HG02571 (cell line): ENCODE measurements at regions not wholly inside any gene's neighbourhood (a gene's known extent, or its start where the extent isn't known, plus 50 kb on each side); places are given as distances from the start of the nearest gene placed in this dataset.
"Not testable (repeated sequence)": the region's sequence is repeated elsewhere in the genome, so short reads cannot be mapped to it uniquely, and the experiment has no call there.

Experiments used
- ATAC-seq: cut with Tn5 transposase; IDR thresholded peaks from one replicate; pipeline ENCODE4 v1.9.1; 2021; ENCODE audit warnings: mild to moderate bottlenecking, moderate library complexity; ENCODE audit not compliant: unreplicated experiment

GRCh38 chr6:8181160-8181881 is 79.0 kb upstream of the EEF1E1 start:
- ATAC-seq = no peak

GRCh38 chr6:8180327-8181159 is 78.2 kb upstream of the EEF1E1 start:
- no peak for ATAC-seq

- ATAC-seq = no peak
Observed at GRCh38 chr6:8177721-8178120, 75.4 kb upstream of the EEF1E1 start.

GRCh38 chr6:8175046-8175777 is 72.9 kb upstream of the EEF1E1 start:
- ATAC-seq = no peak

GRCh38 chr6:8174571-8174970 is 72.2 kb upstream of the EEF1E1 start:
- ATAC-seq = no peak

GRCh38 chr6:8172530-8172929 is 70.2 kb upstream of the EEF1E1 start:
- ATAC-seq = no peak

- ATAC-seq = no peak
Observed at GRCh38 chr6:8170754-8171153, 68.4 kb upstream of the EEF1E1 start.

- ATAC-seq = no peak
Observed at GRCh38 chr6:8170245-8170644, 67.9 kb upstream of the EEF1E1 start.

- ATAC-seq = no peak
Observed at GRCh38 chr6:8166156-8166555, 63.8 kb upstream of the EEF1E1 start.

GRCh38 chr6:8165008-8165407 is 62.7 kb upstream of the EEF1E1 start:
- not testable (repeated sequence) for ATAC-seq

GRCh38 chr6:8164281-8164680 is 61.9 kb upstream of the EEF1E1 start:
- ATAC-seq = not testable (repeated sequence)

- ATAC-seq = no peak
Observed at GRCh38 chr6:8159966-8160365, 57.6 kb upstream of the EEF1E1 start.

- no peak for ATAC-seq
Observed at GRCh38 chr6:8157839-8158238, 55.5 kb upstream of the EEF1E1 start.

GRCh38 chr6:8155259-8156012 is 53.1 kb upstream of the EEF1E1 start:
- no peak for ATAC-seq
